HepG2 (cell line): ENCODE measurements at regions not wholly inside any gene's neighbourhood (a gene's known extent, or its start where the extent isn't known, plus 50 kb on each side); places are given as distances from the start of the nearest gene placed in this dataset.

Experiments
- ATAC-seq: fragments of 200-7000 bp; cut with Tn5 transposase; 3 replicates; pipeline ENCODE4 v1.9.1; 2020; ENCODE audit warnings: mild to moderate bottlenecking, moderate library complexity
- BruUV-seq: library from RNA; stranded (reverse); fragments of 400-500 nt; replicated peaks from 2 replicates; lab custom pipeline; 2021; lab: Mats Ljungman, UMichigan
- CTCF ChIA-PET: fragments of 300-600 bp; formaldehyde crosslinking; extraction: SDS; loops from one replicate; lab custom pipeline; 2021; ENCODE audit warnings: low total read pairs, inconsistent platforms, low intra/inter-chr PET ratio; lab: Yijun Ruan, JAX
- POLR2A ChIA-PET: fragments of 350-600 bp; sonication (Branson Sonifier 250); formaldehyde crosslinking; loops from one replicate; lab custom pipeline; 2020; ENCODE audit warnings: antibody characterized with exemption, inconsistent platforms; lab: Yijun Ruan, JAX
- DNase-seq: peaks from one replicate; pipeline ENCODE4 v3.0.0-alpha.2; 2015; ENCODE audit warnings: low spot score
- FAIRE-seq: peaks from 3 replicates; lab custom pipeline; 2011; peaks lifted over from hg19 to GRCh38; lab: Jason Lieb, UNC
- H2AFZ ChIP-seq: one replicate; pipeline ENCODE4 v1.6.1; 2011; ENCODE audit warnings: low read length, inconsistent platforms
- H3K27ac ChIP-seq: fragments of 300-600 bp; 3 replicates; pipeline ENCODE4 v1.8.0; 2011; ENCODE audit warnings: mixed run types, mild to moderate bottlenecking, mixed read lengths, low read length, inconsistent platforms; ENCODE audit not compliant: insufficient read depth; ENCODE audit errors: extremely low read length
- H3K27me3 ChIP-seq, 2 experiments: fragments of 200-600 bp in 1 of 2; 2 replicates in 1 of 2; 3 replicates in 1 of 2; pipeline versions ENCODE4 v1.6.0 to v1.8.0; 2011; ENCODE audit warnings: low read length in 2 of 2, mild to moderate bottlenecking in 2 of 2, moderate library complexity in 2 of 2, inconsistent platforms in 1 of 2; ENCODE audit not compliant: insufficient read depth in 2 of 2, control insufficient read depth in 1 of 2
- H3K36me3 ChIP-seq, 2 experiments: fragments of 200-600 bp in 1 of 2; replicated peaks in 1 of 2; 2 replicates in 1 of 2; 3 replicates in 1 of 2; pipeline versions ENCODE4 v1.5.1 to v1.8.0; 2011; ENCODE audit warnings: low read length in 2 of 2, inconsistent platforms in 1 of 2; ENCODE audit not compliant: insufficient read depth in 2 of 2, control insufficient read depth in 1 of 2
- H3K4me1 ChIP-seq: 2 replicates; pipeline ENCODE4 v1.5.1; 2012; ENCODE audit warnings: low read length, inconsistent platforms; ENCODE audit not compliant: insufficient read depth
- H3K4me2 ChIP-seq: 2 replicates; pipeline ENCODE4 v1.6.0; 2011; ENCODE audit warnings: low read depth, low read length, inconsistent platforms
- H3K4me3 ChIP-seq, 3 experiments: fragments of 200-600 bp in 1 of 3; sonication (generic), shearing (Covaris generic) in 1 of 3; replicated peaks in 1 of 3; 2 replicates each; pipeline ENCODE4 v1.5.1; 2011 to 2016; ENCODE audit warnings: low read length in 3 of 3, inconsistent platforms in 2 of 3, low read depth in 2 of 3, mild to moderate bottlenecking in 2 of 3, control low read depth in 1 of 3, mixed read lengths in 1 of 3; ENCODE audit not compliant: insufficient read depth in 1 of 3
- H3K79me2 ChIP-seq: one replicate; pipeline ENCODE4 v1.6.1; 2011; ENCODE audit warnings: low read length, inconsistent platforms; ENCODE audit not compliant: insufficient read depth
- H3K9ac ChIP-seq: 2 replicates; pipeline ENCODE4 v1.6.0; 2011; ENCODE audit warnings: mild to moderate bottlenecking, low read depth, low read length, inconsistent platforms; ENCODE audit not compliant: insufficient read depth
- H3K9me3 ChIP-seq: 2 replicates; pipeline ENCODE4 v1.5.1; 2012; ENCODE audit warnings: mild to moderate bottlenecking, low read length
- H4K20me1 ChIP-seq: 2 replicates; pipeline ENCODE4 v1.6.0; 2011; ENCODE audit warnings: inconsistent platforms, mild to moderate bottlenecking, low read length, moderate library complexity; ENCODE audit not compliant: insufficient read depth
- CERS6 ChIP-seq: sonication (generic); formaldehyde crosslinking; IDR thresholded peaks from 2 replicates; pipeline ENCODE4 v1.5.0; 2020; ENCODE audit warnings: missing genetic modification reagents
- EP300 ChIP-seq, 3 experiments: sonication (generic) in 1 of 3; formaldehyde crosslinking in 1 of 3; IDR thresholded peaks; 2 replicates each; pipeline versions ENCODE4 v1.5.1 to v1.6.1; 2011 to 2020; ENCODE audit warnings: low read depth in 2 of 3, low read length in 2 of 3, borderline replicate concordance in 1 of 3, improper control_type of control experiment in 1 of 3, mild to moderate bottlenecking in 1 of 3, missing genetic modification reagents in 1 of 3, moderate library complexity in 1 of 3
- GPN1 ChIP-seq: sonication (generic); formaldehyde crosslinking; IDR thresholded peaks from 2 replicates; pipeline ENCODE4 v1.5.1; 2020; ENCODE audit warnings: missing genetic modification reagents, borderline replicate concordance
- HNF1B ChIP-seq: sonication (generic); formaldehyde crosslinking; IDR thresholded peaks from 2 replicates; pipeline ENCODE4 v1.5.1; 2020; ENCODE audit warnings: mild to moderate bottlenecking, moderate library complexity, missing genetic modification reagents
- NPAS2 ChIP-seq: sonication (generic); formaldehyde crosslinking; IDR thresholded peaks from 2 replicates; pipeline ENCODE4 v1.8.0; 2022; ENCODE audit warnings: mild to moderate bottlenecking, missing genetic modification reagents, borderline replicate concordance
- ZNF33B ChIP-seq: sonication (generic); formaldehyde crosslinking; IDR thresholded peaks from 2 replicates; pipeline ENCODE4 v1.5.1; 2020; ENCODE audit warnings: mild to moderate bottlenecking, missing genetic modification reagents
- ZZZ3 ChIP-seq: sonication (generic); formaldehyde crosslinking; IDR thresholded peaks from 2 replicates; pipeline ENCODE4 v1.4.0; 2020; ENCODE audit warnings: missing genetic modification reagents, mild to moderate bottlenecking, borderline replicate concordance
- WGBS: methylation state at CpG from one replicate; pipeline ENCODE4 v1.1.6; 2017; ENCODE audit warnings: low lambda C conversion rate; 5-methylcytosine and 5-hydroxymethylcytosine counted together
- in situ Hi-C: cut with HindIII; loops from 2 replicates; pipeline ENCODE4 v1.10.0; 2017; ENCODE audit warnings: low pct_unique_long_range_greater_than_20kb; ENCODE audit not compliant: extremely low pct_ligation_motif_present
- intact Hi-C: fragments of 100-400 bp; cut with micrococcal nuclease; formaldehyde crosslinking; loops from one replicate; pipeline ENCODE4 v1.10.0; 2022; ENCODE audit not compliant: unreplicated experiment

DNA sequence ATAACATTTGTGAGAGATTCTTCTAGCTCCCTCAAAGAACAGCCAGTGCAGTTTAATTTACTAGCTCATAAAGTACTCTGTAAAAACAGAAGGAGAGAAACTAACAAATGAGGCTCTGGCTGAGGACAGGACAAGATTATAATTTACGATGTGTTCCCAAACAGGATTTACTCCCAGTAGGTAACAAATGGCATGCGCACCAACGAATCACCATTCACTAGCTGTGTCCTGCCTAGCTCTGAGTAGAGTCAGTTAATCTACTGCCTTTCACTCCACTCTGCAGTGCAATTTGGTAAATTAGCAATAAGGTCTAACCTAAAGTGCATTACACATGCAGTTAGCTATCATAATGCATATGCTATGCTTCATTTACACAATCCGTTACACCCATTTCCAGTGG, 497.4 kb upstream of the CCNG1 start:
- no peak overlapping the region for H2AFZ ChIP-seq
- H3K27me3 ChIP-seq = no peaks in the 10 kb centered on the region
- in situ Hi-C loops (no loop called here), intact Hi-C loops (no loop called here)
- no TSS peak for BruUV-seq
- no peaks in the 10 kb centered on the region for H3K4me1 ChIP-seq
- DNase-seq = no peak
- CTCF ChIA-PET = no interaction called here
- H3K27ac ChIP-seq = no peak overlapping the region
- H3K9me3 ChIP-seq = peaks cover 79% of the 10 kb centered on the region
- FAIRE-seq = no peak
- H4K20me1 ChIP-seq = no peaks in the 10 kb centered on the region
- no peak overlapping the region for H3K9ac ChIP-seq
- no peaks in the 10 kb centered on the region for H3K79me2 ChIP-seq
- no peak overlapping the region for H3K4me2 ChIP-seq
- no peak for ATAC-seq
- POLR2A ChIA-PET = no interaction called here
- H3K4me3 ChIP-seq = no peak overlapping the region
- TF ChIP-seq CERS6 (CRISPR knock-in tag) = no peak
- no peak for TF ChIP-seq ZNF33B (CRISPR knock-in tag)
- TF ChIP-seq HNF1B (CRISPR knock-in tag) = no peak
- TF ChIP-seq EP300 (IDR thresholded peaks at IDR 0.05; ENCODE audit: low read depth in 2 of 2, low read length in 2 of 2) = no peak
- no peak for TF ChIP-seq EP300 (CRISPR knock-in tag; IDR thresholded peaks at IDR 0.05; ENCODE audit: borderline replicate concordance)
- no peak for TF ChIP-seq GPN1 (CRISPR knock-in tag)
- no peak for TF ChIP-seq NPAS2 (CRISPR knock-in tag)
- no peak for TF ChIP-seq ZZZ3 (CRISPR knock-in tag)
- no peaks in the 10 kb centered on the region for H3K36me3 ChIP-seq
- WGBS = 45% methylated on average over 4 of the region's 4 CpGs
